ENCODE measurements at regions not wholly inside any gene's neighbourhood (a gene's known extent, or its start where the extent isn't known, plus 50 kb on each side); places are given as distances from the start of the nearest gene placed in this dataset.

DNA sequence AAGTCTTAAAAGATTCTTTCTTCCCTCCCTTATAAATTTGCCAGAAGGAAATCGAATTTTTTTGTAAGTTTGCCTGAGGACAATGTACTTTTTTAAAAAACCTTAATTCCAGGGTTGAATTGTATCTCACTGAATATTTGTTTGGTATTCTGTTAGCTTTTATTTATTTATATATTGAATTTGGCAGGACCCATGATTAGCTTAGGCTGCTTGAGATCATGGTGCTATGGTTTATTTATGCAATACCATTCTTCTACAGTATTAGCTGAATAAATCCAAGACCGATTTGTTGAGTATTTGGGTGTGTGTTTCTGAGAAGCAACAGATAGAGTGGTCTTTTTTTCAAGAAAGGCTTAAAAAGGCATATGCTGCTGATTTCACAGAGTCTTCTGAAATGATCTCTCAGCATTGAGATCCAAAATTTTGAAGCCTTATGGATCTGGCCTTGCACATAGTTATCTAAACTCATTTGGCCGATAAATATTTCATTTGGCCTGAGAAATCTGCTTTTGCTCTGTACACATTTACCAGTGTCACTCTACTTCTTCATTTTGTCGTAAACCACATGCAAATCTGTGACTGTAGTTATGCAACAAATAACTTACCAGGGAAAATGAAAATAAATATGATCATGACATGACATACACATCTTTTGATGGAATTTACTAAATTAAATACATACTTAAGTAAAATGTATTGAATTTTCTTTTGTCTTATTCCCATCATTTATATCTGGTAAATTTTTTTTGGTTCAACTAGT lies 265.8 kb upstream of the FLRT2 start:
- TF ChIP-seq, protein P1, sequence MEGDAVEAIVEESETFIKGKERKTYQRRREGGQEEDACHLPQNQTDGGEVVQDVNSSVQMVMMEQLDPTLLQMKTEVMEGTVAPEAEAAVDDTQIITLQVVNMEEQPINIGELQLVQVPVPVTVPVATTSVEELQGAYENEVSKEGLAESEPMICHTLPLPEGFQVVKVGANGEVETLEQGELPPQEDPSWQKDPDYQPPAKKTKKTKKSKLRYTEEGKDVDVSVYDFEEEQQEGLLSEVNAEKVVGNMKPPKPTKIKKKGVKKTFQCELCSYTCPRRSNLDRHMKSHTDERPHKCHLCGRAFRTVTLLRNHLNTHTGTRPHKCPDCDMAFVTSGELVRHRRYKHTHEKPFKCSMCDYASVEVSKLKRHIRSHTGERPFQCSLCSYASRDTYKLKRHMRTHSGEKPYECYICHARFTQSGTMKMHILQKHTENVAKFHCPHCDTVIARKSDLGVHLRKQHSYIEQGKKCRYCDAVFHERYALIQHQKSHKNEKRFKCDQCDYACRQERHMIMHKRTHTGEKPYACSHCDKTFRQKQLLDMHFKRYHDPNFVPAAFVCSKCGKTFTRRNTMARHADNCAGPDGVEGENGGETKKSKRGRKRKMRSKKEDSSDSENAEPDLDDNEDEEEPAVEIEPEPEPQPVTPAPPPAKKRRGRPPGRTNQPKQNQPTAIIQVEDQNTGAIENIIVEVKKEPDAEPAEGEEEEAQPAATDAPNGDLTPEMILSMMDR (IDR thresholded peaks at IDR 0.05; ENCODE audit: poor library complexity), result no peak
- TF ChIP-seq EZH2 (IDR thresholded peaks at IDR 0.05; ENCODE audit: borderline replicate concordance) (no peak), EZH2phosphoT487 (IDR thresholded peaks at IDR 0.05; ENCODE audit: low read depth, severe bottlenecking, unreplicated experiment) (no peak)
